Liver (tissue), 8 donors: ENCODE measurements at regions not wholly inside any gene's neighbourhood (a gene's known extent, or its start where the extent isn't known, plus 50 kb on each side); places are given as distances from the start of the nearest gene placed in this dataset.

Experiments used
- DNase-seq: peaks from one replicate; pipeline ENCODE4 v3.0.0-alpha.2; 2017; ENCODE audit warnings: low spot score
- H3K27ac ChIP-seq, 2 donors: one replicate each; pipeline ENCODE4 v1.7.0; 2013; ENCODE audit warnings: inconsistent platforms in 2 of 2, low read length in 2 of 2, control low read depth in 1 of 2, low read depth in 1 of 2, mild to moderate bottlenecking in 1 of 2
- H3K27me3 ChIP-seq, 4 donors: one replicate each; pipeline versions ENCODE4 v1.6.1 to v1.7.0; 2013; ENCODE audit warnings: low read length in 3 of 4, inconsistent platforms in 1 of 4, mild to moderate bottlenecking in 1 of 4, moderate library complexity in 1 of 4; ENCODE audit not compliant: control insufficient read depth in 4 of 4, insufficient read depth in 4 of 4
- H3K36me3 ChIP-seq, 4 donors: one replicate each; pipeline versions ENCODE4 v1.6.1 to v1.7.0; 2013; ENCODE audit warnings: low read length in 3 of 4, mild to moderate bottlenecking in 3 of 4, low read depth in 1 of 4, moderate library complexity in 1 of 4; ENCODE audit not compliant: control insufficient read depth in 4 of 4, insufficient read depth in 3 of 4
- H3K4me1 ChIP-seq, 4 donors: one replicate each; pipeline versions ENCODE4 v1.6.1 to v1.7.0; 2013; ENCODE audit warnings: low read length in 3 of 4, mild to moderate bottlenecking in 3 of 4, moderate library complexity in 1 of 4; ENCODE audit not compliant: control insufficient read depth in 4 of 4, insufficient read depth in 4 of 4
- H3K4me3 ChIP-seq, 3 donors: one replicate each; pipeline versions ENCODE4 v1.6.1 to v1.7.0; 2013; ENCODE audit warnings: low read length in 3 of 3, control low read depth in 1 of 3, low read depth in 1 of 3, mild to moderate bottlenecking in 1 of 3
- H3K9ac ChIP-seq, 2 donors: one replicate each; pipeline ENCODE4 v1.7.0; 2013; ENCODE audit warnings: low read length in 2 of 2, mild to moderate bottlenecking in 2 of 2, moderate library complexity in 2 of 2, control low read depth in 1 of 2, low read depth in 1 of 2
- H3K9me3 ChIP-seq, 4 donors: one replicate each; pipeline versions ENCODE4 v1.6.1 to v1.7.0; 2013; ENCODE audit warnings: low read length in 3 of 4; ENCODE audit not compliant: control insufficient read depth in 4 of 4
- ATF3 ChIP-seq: IDR thresholded peaks from 2 replicates; pipeline ENCODE4 v1.6.1; 2016; ENCODE audit warnings: antibody characterized with exemption
- CTCF ChIP-seq: fragments of 150-350 bp; IDR thresholded peaks from 2 replicates; pipeline ENCODE4 v1.5.1; 2017; ENCODE audit warnings: improper control_type of control experiment, low read depth, low read length; ENCODE audit not compliant: missing input control
- EGR1 ChIP-seq, 2 donors: IDR thresholded peaks; 2 replicates each; pipeline ENCODE4 v1.6.1; 2016 to 2018; ENCODE audit warnings: antibody characterized with exemption in 2 of 2, low read depth in 2 of 2
- FOXA1 ChIP-seq: IDR thresholded peaks from 2 replicates; pipeline ENCODE4 v1.6.1; 2016; ENCODE audit warnings: antibody characterized with exemption
- FOXA2 ChIP-seq: IDR thresholded peaks from 2 replicates; pipeline ENCODE4 v1.6.1; 2016; ENCODE audit warnings: antibody characterized with exemption
- GABPA ChIP-seq, 2 donors: IDR thresholded peaks in 1 of 2; conservative IDR thresholded peaks in 1 of 2; 2 replicates each; pipeline ENCODE4 v1.6.1; 2016; ENCODE audit warnings: antibody characterized with exemption in 2 of 2, mild to moderate bottlenecking in 1 of 2, moderate library complexity in 1 of 2
- HNF4A ChIP-seq, 2 donors: conservative IDR thresholded peaks; 2 replicates each; pipeline ENCODE4 v1.6.1; 2016; ENCODE audit warnings: antibody characterized with exemption in 2 of 2, mild to moderate bottlenecking in 2 of 2
- HNF4G ChIP-seq: IDR thresholded peaks from 2 replicates; pipeline ENCODE4 v1.6.1; 2016; ENCODE audit warnings: antibody characterized with exemption
- JUND ChIP-seq, 2 donors: IDR thresholded peaks; 2 replicates each; pipeline ENCODE4 v1.6.1; 2016; ENCODE audit warnings: antibody characterized with exemption in 2 of 2
- MAX ChIP-seq: IDR thresholded peaks from 2 replicates; pipeline ENCODE4 v1.6.1; 2016; ENCODE audit warnings: antibody characterized with exemption
- NR2F2 ChIP-seq: IDR thresholded peaks from 2 replicates; pipeline ENCODE4 v1.6.1; 2016; ENCODE audit warnings: antibody characterized with exemption
- RAD21 ChIP-seq, 2 donors: IDR thresholded peaks; 2 replicates each; pipeline ENCODE4 v1.6.1; 2016; ENCODE audit warnings: antibody characterized with exemption in 2 of 2, mild to moderate bottlenecking in 2 of 2
- REST ChIP-seq: IDR thresholded peaks from 2 replicates; pipeline ENCODE4 v1.6.1; 2016; ENCODE audit warnings: antibody characterized with exemption, mild to moderate bottlenecking
- RXRA ChIP-seq, 2 donors: IDR thresholded peaks; 2 replicates each; pipeline ENCODE4 v1.6.1; 2017 to 2018; ENCODE audit warnings: antibody characterized with exemption in 2 of 2, mild to moderate bottlenecking in 1 of 2
- SP1 ChIP-seq: IDR thresholded peaks from 2 replicates; pipeline ENCODE4 v1.6.1; 2018; ENCODE audit warnings: antibody characterized with exemption, mild to moderate bottlenecking
- TAF1 ChIP-seq: conservative IDR thresholded peaks from 2 replicates; pipeline ENCODE4 v1.6.1; 2016; ENCODE audit warnings: antibody characterized with exemption, mild to moderate bottlenecking
- YY1 ChIP-seq: IDR thresholded peaks from 2 replicates; pipeline ENCODE4 v1.6.1; 2016; ENCODE audit warnings: antibody characterized with exemption, mild to moderate bottlenecking
- ZBTB33 ChIP-seq: IDR thresholded peaks from 2 replicates; pipeline ENCODE4 v1.6.1; 2016; ENCODE audit warnings: antibody characterized with exemption
- WGBS: extraction: QIAGEN DNeasy Blood & Tissue Kit; methylation state at CpG from one replicate; pipeline ENCODE4 v1.1.7; 2013; 5-methylcytosine and 5-hydroxymethylcytosine counted together
- donor health status: healthy.
- donor health status: healthy.
- donor health status: healthy.
- donor health status: healthy.
- donor health status: healthy.

GRCh38 chr6:88472851-88473525 lies 306.8 kb upstream of the CNR1 start:
- no peak for TF ChIP-seq EGR1 (IDR thresholded peaks at IDR 0.05; ENCODE audit: low read depth in 2 of 2)
- TF ChIP-seq SP1, result no peak
- TF ChIP-seq FOXA1, result no peak
- TF ChIP-seq TAF1, result no peak
- TF ChIP-seq NR2F2, result no peak
- no peak for TF ChIP-seq REST
- no peak for TF ChIP-seq FOXA2
- TF ChIP-seq GABPA (IDR thresholded peaks at IDR 0.05 in 1 of 2, conservative IDR thresholded peaks at IDR 0.05 in 1 of 2), result no peak
- no peak for TF ChIP-seq ATF3
- no peak for TF ChIP-seq MAX
- no peak for TF ChIP-seq JUND (IDR thresholded peaks at IDR 0.05)
- no peak for TF ChIP-seq HNF4G
- TF ChIP-seq RAD21 (IDR thresholded peaks at IDR 0.05), result no peak
- no peak for TF ChIP-seq YY1
- TF ChIP-seq ZBTB33, result no peak
- no peak for TF ChIP-seq HNF4A (conservative IDR thresholded peaks at IDR 0.05)
- TF ChIP-seq CTCF, result no peak
- TF ChIP-seq RXRA (IDR thresholded peaks at IDR 0.05), result no peak
- H3K9ac ChIP-seq, result no peak overlapping the region
- H3K4me3 ChIP-seq, result no peak overlapping the region
- DNase-seq, result no peak
- 55% methylated on average over 11 of the region's 11 CpGs for WGBS
- no peaks in the 10 kb centered on the region for H3K4me1 ChIP-seq
- H3K27me3 ChIP-seq, result peaks cover 0 to 2% (median 0%) of the 10 kb centered on the region in 4 donors
- peaks cover 0 to 4% (median 0%) of the 10 kb centered on the region in 4 donors for H3K9me3 ChIP-seq
- no peak overlapping the region for H3K27ac ChIP-seq
- H3K36me3 ChIP-seq, result no peaks in the 10 kb centered on the region
